Vagina (tissue), 2 donors: ENCODE measurements at regions not wholly inside any gene's neighbourhood (a gene's known extent, or its start where the extent isn't known, plus 50 kb on each side); places are given as distances from the start of the nearest gene placed in this dataset.

Source experiments
- DNase-seq, 2 donors: peaks; one replicate each; pipeline ENCODE4 v3.0.0-alpha.2; 2017; ENCODE audit errors: extremely low spot score in 2 of 2
- H3K27ac ChIP-seq: fragments of 200-600 bp; sonication (generic); one replicate; pipeline ENCODE4 v1.5.1; 2019
- H3K27me3 ChIP-seq: fragments of 200-600 bp; sonication (generic); one replicate; pipeline ENCODE4 v1.5.1; 2019
- H3K36me3 ChIP-seq, 2 donors: fragments of 200-600 bp; sonication (generic); one replicate each; pipeline ENCODE4 v1.5.1; 2017 to 2019
- H3K4me1 ChIP-seq: fragments of 200-600 bp; sonication (generic); one replicate; pipeline ENCODE4 v1.5.1; 2019
- H3K4me3 ChIP-seq, 2 donors: fragments of 200-600 bp; sonication (generic); 1 replicate in 1 of 2; 2 replicates in 1 of 2; pipeline ENCODE4 v1.5.1; 2016 to 2019
- H3K9me3 ChIP-seq: fragments of 200-600 bp; sonication (generic); one replicate; pipeline ENCODE4 v1.5.1; 2019
- POLR2A ChIP-seq, 2 donors: fragments of 450-650 bp; IDR thresholded peaks; one replicate each; pipeline ENCODE4 v1.6.1; 2017; ENCODE audit warnings: antibody characterized with exemption in 2 of 2, mild to moderate bottlenecking in 2 of 2, moderate library complexity in 2 of 2
- POLR2AphosphoS5 ChIP-seq, 2 donors: sonication (generic); formaldehyde crosslinking; IDR thresholded peaks; one replicate each; pipeline ENCODE4 v1.9.0; 2017; ENCODE audit warnings: antibody characterized with exemption in 2 of 2, mild to moderate bottlenecking in 2 of 2, low read depth in 1 of 2; ENCODE audit not compliant: insufficient read depth in 1 of 2
- intact Hi-C: fragments of 100-400 bp; cut with DNase I; formaldehyde crosslinking; loops from one replicate; pipeline ENCODE4 v1.15.1; 2023
- TF ChIP-seq, protein P1 (sequence below), 3 experiments: fragments of 450-650 bp in 2 of 3; fragments of 200-600 bp in 1 of 3; sonication (generic) in 1 of 3; IDR thresholded peaks; one replicate each; pipeline ENCODE4 v1.5.1; 2017 to 2019; ENCODE audit warnings: antibody characterized with exemption in 3 of 3, mild to moderate bottlenecking in 2 of 3, moderate library complexity in 2 of 3

GRCh38 chr14:23903442-23903841, 50.1 kb upstream of the DHRS4 start:
- no peak for DNase-seq
- intact Hi-C loops, result no loop called here
- H3K27me3 ChIP-seq, result no peaks in the 10 kb centered on the region
- no peaks in the 10 kb centered on the region for H3K36me3 ChIP-seq
- H3K9me3 ChIP-seq, result no peaks in the 10 kb centered on the region
- no peak overlapping the region for H3K4me3 ChIP-seq
- H3K4me1 ChIP-seq, result no peaks in the 10 kb centered on the region
- TF ChIP-seq, protein P1, sequence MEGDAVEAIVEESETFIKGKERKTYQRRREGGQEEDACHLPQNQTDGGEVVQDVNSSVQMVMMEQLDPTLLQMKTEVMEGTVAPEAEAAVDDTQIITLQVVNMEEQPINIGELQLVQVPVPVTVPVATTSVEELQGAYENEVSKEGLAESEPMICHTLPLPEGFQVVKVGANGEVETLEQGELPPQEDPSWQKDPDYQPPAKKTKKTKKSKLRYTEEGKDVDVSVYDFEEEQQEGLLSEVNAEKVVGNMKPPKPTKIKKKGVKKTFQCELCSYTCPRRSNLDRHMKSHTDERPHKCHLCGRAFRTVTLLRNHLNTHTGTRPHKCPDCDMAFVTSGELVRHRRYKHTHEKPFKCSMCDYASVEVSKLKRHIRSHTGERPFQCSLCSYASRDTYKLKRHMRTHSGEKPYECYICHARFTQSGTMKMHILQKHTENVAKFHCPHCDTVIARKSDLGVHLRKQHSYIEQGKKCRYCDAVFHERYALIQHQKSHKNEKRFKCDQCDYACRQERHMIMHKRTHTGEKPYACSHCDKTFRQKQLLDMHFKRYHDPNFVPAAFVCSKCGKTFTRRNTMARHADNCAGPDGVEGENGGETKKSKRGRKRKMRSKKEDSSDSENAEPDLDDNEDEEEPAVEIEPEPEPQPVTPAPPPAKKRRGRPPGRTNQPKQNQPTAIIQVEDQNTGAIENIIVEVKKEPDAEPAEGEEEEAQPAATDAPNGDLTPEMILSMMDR (IDR thresholded peaks at IDR 0.05), result no peak
- TF ChIP-seq POLR2AphosphoS5 (IDR thresholded peaks at IDR 0.05; ENCODE audit: insufficient read depth in 1 of 2, low read depth in 1 of 2), result no peak
- no peak for TF ChIP-seq POLR2A (IDR thresholded peaks at IDR 0.05)
- no peak overlapping the region for H3K27ac ChIP-seq
